NCI-H2081 treated with DMSO at 0.1 percent for 48 hours (cell line): ENCODE measurements at regions not wholly inside any gene's neighbourhood (a gene's known extent, or its start where the extent isn't known, plus 50 kb on each side); places are given as distances from the start of the nearest gene placed in this dataset.
"Not testable (repeated sequence)": the region's sequence is repeated elsewhere in the genome, so short reads cannot be mapped to it uniquely, and the experiment has no call there.

Source experiments
- DNase-seq: peaks from one replicate; lab custom pipeline; 2025; lab: John Stamatoyannopoulos, UW

GRCh38 chr5:17037751-17038150 is 101.7 kb upstream of the MYO10 start:
- DNase-seq, result no peak

- DNase-seq, result no peak
These were observed 103.1 kb upstream of the MYO10 start for GRCh38 chr5:17039170-17039569.

- no peak for DNase-seq
These were observed 106.0 kb upstream of the MYO10 start for GRCh38 chr5:17042041-17042440.

GRCh38 chr5:17046320-17046719 is 110.2 kb upstream of the MYO10 start:
- DNase-seq, result no peak

GRCh38 chr5:17050236-17050635 is 114.1 kb upstream of the MYO10 start:
- no peak for DNase-seq

- DNase-seq, result no peak
These were observed 118.8 kb upstream of the MYO10 start for GRCh38 chr5:17054911-17055310.

GRCh38 chr5:17056141-17056631 is 120.1 kb upstream of the MYO10 start:
- DNase-seq, result no peak

GRCh38 chr5:17058438-17058837 is 122.3 kb upstream of the MYO10 start:
- DNase-seq, result no peak

GRCh38 chr5:17061973-17062470 is 125.9 kb upstream of the MYO10 start:
- no peak for DNase-seq

- DNase-seq, result not testable (repeated sequence)
These were observed 126.7 kb upstream of the MYO10 start for GRCh38 chr5:17062741-17063140.

- no peak for DNase-seq
These were observed 128.2 kb upstream of the MYO10 start for GRCh38 chr5:17064241-17064640.

- no peak for DNase-seq
These were observed 129.4 kb upstream of the MYO10 start for GRCh38 chr5:17065458-17065857.

GRCh38 chr5:17066026-17066425 is 129.9 kb upstream of the MYO10 start:
- not testable (repeated sequence) for DNase-seq

GRCh38 chr5:17067657-17068392 is 131.7 kb upstream of the MYO10 start:
- DNase-seq, result no peak

- no peak for DNase-seq
These were observed 134.0 kb upstream of the MYO10 start for GRCh38 chr5:17069995-17070511.

GRCh38 chr5:17070647-17071046 is 134.6 kb upstream of the MYO10 start:
- DNase-seq, result no peak

- no peak for DNase-seq
These were observed 139.1 kb upstream of the MYO10 start for GRCh38 chr5:17075236-17075635.

- no peak for DNase-seq
These were observed 140.2 kb upstream of the MYO10 start for GRCh38 chr5:17076272-17076671.

GRCh38 chr5:17077440-17078233 is 139.8 kb upstream of the BASP1 start:
- DNase-seq, result no peak

GRCh38 chr5:17079562-17079961 is 137.9 kb upstream of the BASP1 start:
- no peak for DNase-seq

GRCh38 chr5:17080361-17080760 is 137.1 kb upstream of the BASP1 start:
- DNase-seq, result no peak

- DNase-seq, result no peak
These were observed 136.3 kb upstream of the BASP1 start for GRCh38 chr5:17081142-17081541.

- DNase-seq, result not testable (repeated sequence)
These were observed 134.2 kb upstream of the BASP1 start for GRCh38 chr5:17083276-17083675.
